ENCODE measurements at regions not wholly inside any gene's neighbourhood (a gene's known extent, or its start where the extent isn't known, plus 50 kb on each side); places are given as distances from the start of the nearest gene placed in this dataset.
A peak's percentile ranks its signal among the peaks of the same experiment; 100 is the strongest.
"Not testable (repeated sequence)": the region's sequence is repeated elsewhere in the genome, so short reads cannot be mapped to it uniquely, and the experiment has no call there.

GRCh38 chr10:3573498-3573897, 211.5 kb downstream of the KLF6 start:
- Mint-ChIP-seq H3K27ac (no peak overlapping the region), H3K27me3 (no peaks in the 10 kb centered on the region), H3K9me3 (no peaks in the 10 kb centered on the region), H3K4me1 (no peaks in the 10 kb centered on the region), H3K4me3 (no peak overlapping the region), H3K36me3 (ENCODE audit: low read depth) (no peaks in the 10 kb centered on the region)
- ATAC-seq (replicated peaks), result no peak

GRCh38 chr10:3571310-3571825, 213.6 kb downstream of the KLF6 start:
- H3K9me3 Mint-ChIP-seq, result no peaks in the 10 kb centered on the region
- no peak overlapping the region for H3K4me3 Mint-ChIP-seq
- no peaks in the 10 kb centered on the region for H3K36me3 Mint-ChIP-seq (ENCODE audit: low read depth)
- peaks cover 9% of the 10 kb centered on the region for H3K4me1 Mint-ChIP-seq
- no peak for ATAC-seq (replicated peaks)
- no peaks in the 10 kb centered on the region for H3K27me3 Mint-ChIP-seq
- H3K27ac Mint-ChIP-seq, result no peak overlapping the region

- no peak for ATAC-seq (replicated peaks)
- H3K36me3 Mint-ChIP-seq (ENCODE audit: low read depth), result no peaks in the 10 kb centered on the region
- H3K27ac Mint-ChIP-seq, result no peak overlapping the region
- H3K4me3 Mint-ChIP-seq, result no peak overlapping the region
- H3K9me3 Mint-ChIP-seq, result no peaks in the 10 kb centered on the region
- H3K27me3 Mint-ChIP-seq, result no peaks in the 10 kb centered on the region
- peaks cover 9% of the 10 kb centered on the region for H3K4me1 Mint-ChIP-seq
These were observed 214.1 kb downstream of the KLF6 start for GRCh38 chr10:3570855-3571266.

DNA sequence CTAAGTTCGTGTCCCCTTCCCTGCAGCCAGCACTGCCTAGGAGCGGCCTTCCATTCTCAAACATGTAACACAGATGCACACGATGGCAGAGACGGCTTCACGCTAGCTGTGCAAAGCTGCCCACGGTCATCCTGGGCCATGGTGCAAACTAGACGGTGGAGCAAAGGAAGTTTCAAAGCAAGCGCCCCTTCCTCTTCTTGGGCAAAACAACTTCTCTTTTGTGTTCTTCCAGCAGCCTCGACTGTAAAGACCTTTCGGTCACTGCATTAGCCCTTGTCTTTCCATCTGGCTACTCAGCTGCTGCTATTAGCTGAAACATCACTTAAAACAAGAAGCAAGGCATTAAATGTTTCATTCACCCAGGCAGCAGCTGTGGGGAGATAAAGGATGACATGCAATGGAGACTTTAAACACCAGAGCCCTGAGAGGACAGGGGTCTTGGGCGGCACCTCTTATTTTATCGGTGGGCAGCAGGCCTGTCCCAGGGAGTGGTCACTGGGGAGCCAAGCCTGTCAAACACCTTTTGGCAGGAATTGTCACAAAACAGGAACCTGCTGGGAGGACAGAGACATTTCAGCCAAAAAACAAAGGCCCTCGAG, 214.8 kb downstream of the KLF6 start:
- ATAC-seq (replicated peaks), result no peak
- H3K27me3 Mint-ChIP-seq, result no peaks in the 10 kb centered on the region
- no peaks in the 10 kb centered on the region for H3K36me3 Mint-ChIP-seq (ENCODE audit: low read depth)
- no peak overlapping the region for H3K27ac Mint-ChIP-seq
- no peaks in the 10 kb centered on the region for H3K9me3 Mint-ChIP-seq
- H3K4me1 Mint-ChIP-seq, result peaks cover 9% of the 10 kb centered on the region
- no peak overlapping the region for H3K4me3 Mint-ChIP-seq

GRCh38 chr10:3568983-3569382, 216.0 kb downstream of the KLF6 start:
- no peak for ATAC-seq (replicated peaks)
- no peaks in the 10 kb centered on the region for H3K9me3 Mint-ChIP-seq
- H3K4me1 Mint-ChIP-seq, result peaks cover 15% of the 10 kb centered on the region
- H3K4me3 Mint-ChIP-seq, result no peak overlapping the region
- H3K36me3 Mint-ChIP-seq (ENCODE audit: low read depth), result no peaks in the 10 kb centered on the region
- H3K27me3 Mint-ChIP-seq, result no peaks in the 10 kb centered on the region
- H3K27ac Mint-ChIP-seq, result no peak overlapping the region

GRCh38 chr10:3568392-3568791, 216.6 kb downstream of the KLF6 start:
- no peak overlapping the region for H3K4me3 Mint-ChIP-seq
- H3K4me1 Mint-ChIP-seq, result peaks cover 20% of the 10 kb centered on the region
- H3K9me3 Mint-ChIP-seq, result no peaks in the 10 kb centered on the region

DNA sequence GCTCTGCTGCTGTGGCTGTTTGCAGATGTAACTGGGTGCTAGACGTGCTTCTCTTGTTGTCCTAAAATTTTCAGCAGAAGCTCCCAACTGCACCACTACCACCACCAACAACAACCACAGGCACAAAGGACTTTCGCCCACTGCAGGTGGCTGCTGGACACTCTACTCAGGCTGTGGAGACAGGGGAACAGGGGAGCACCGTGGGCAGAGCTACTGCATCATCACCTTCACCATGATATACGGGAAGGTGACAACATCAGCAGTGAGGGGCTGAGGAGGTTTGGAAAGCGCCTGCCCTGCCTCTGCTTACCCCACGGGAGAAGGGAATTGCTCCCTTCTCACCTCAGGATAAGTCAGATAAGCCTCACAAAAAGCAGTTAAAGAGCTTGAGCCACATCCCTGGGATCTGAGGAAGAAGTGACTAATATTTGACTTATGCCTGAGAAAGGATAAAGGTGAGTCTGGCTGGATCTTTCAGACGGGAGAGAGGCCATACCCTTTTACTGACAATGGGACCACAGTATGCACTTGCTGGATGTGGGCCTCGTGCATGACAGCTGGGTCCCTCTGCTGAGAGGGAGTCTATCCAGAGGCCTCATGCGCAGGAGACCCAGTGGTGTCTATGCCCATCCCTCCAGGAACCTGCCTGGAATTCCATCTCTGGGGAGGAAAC, 217.6 kb downstream of the KLF6 start:
- no peak for ATAC-seq (replicated peaks)
- Mint-ChIP-seq H3K36me3 (ENCODE audit: low read depth) (no peaks in the 10 kb centered on the region), H3K4me3 (no peak overlapping the region), H3K27me3 (no peaks in the 10 kb centered on the region), H3K9me3 (no peaks in the 10 kb centered on the region), H3K27ac (no peak overlapping the region), H3K4me1 (peaks cover 21% of the 10 kb centered on the region)

More at GRCh38 chr10:3568392-3568791, 216.6 kb downstream of the KLF6 start:
- Mint-ChIP-seq H3K36me3 (ENCODE audit: low read depth) (no peaks in the 10 kb centered on the region), H3K27ac (no peak overlapping the region), H3K27me3 (no peaks in the 10 kb centered on the region)
- no peak for ATAC-seq (replicated peaks)

GRCh38 chr10:3566627-3567026, 218.4 kb downstream of the KLF6 start:
- H3K36me3 Mint-ChIP-seq (ENCODE audit: low read depth), result no peaks in the 10 kb centered on the region
- no peak for ATAC-seq (replicated peaks)
- H3K4me3 Mint-ChIP-seq, result no peak overlapping the region
- no peaks in the 10 kb centered on the region for H3K27me3 Mint-ChIP-seq
- H3K4me1 Mint-ChIP-seq, result peaks cover 21% of the 10 kb centered on the region
- no peaks in the 10 kb centered on the region for H3K9me3 Mint-ChIP-seq
- no peak overlapping the region for H3K27ac Mint-ChIP-seq

GRCh38 chr10:3564346-3565002, 220.5 kb downstream of the KLF6 start:
- Mint-ChIP-seq H3K9me3 (no peaks in the 10 kb centered on the region), H3K27me3 (no peaks in the 10 kb centered on the region), H3K36me3 (ENCODE audit: low read depth) (no peaks in the 10 kb centered on the region), H3K4me1 (peaks cover 21% of the 10 kb centered on the region), H3K4me3 (peak overlapping the region; percentile 21), H3K27ac (no peak overlapping the region)
- no peak for ATAC-seq (replicated peaks)

- no peaks in the 10 kb centered on the region for H3K27me3 Mint-ChIP-seq
- peak overlapping the region; percentile 20 for H3K27ac Mint-ChIP-seq
- peaks cover 21% of the 10 kb centered on the region for H3K4me1 Mint-ChIP-seq
These were observed 221.7 kb downstream of the KLF6 start for GRCh38 chr10:3563298-3563697.

DNA sequence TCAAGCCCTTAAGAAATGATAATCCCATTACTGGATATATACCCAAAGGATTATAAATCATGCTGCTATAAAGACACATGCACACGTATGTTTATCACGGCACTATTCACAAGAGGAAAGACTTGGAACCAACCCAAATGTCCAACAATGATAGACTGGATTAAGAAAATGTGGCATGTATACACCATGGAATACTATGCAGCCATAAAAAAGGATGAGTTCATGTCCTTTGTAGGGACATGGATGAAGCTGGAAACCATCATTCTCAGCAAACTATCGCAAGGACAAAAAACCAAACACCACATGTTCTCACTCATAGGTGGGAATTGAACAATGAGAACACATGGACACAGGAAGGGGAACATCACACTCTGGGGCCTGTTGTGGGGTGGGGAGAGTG, 224.4 kb downstream of the KLF6 start:
- ATAC-seq (replicated peaks); H3K4me3 Mint-ChIP-seq; H3K36me3 Mint-ChIP-seq (ENCODE audit: low read depth); H3K27ac Mint-ChIP-seq; H3K27me3 Mint-ChIP-seq; H3K9me3 Mint-ChIP-seq: not testable (repeated sequence)
- H3K4me1 Mint-ChIP-seq, result peaks cover 16% of the 10 kb centered on the region

More at GRCh38 chr10:3563298-3563697, 221.7 kb downstream of the KLF6 start:
- H3K9me3 Mint-ChIP-seq, result no peaks in the 10 kb centered on the region
- no peaks in the 10 kb centered on the region for H3K36me3 Mint-ChIP-seq (ENCODE audit: low read depth)
- H3K4me3 Mint-ChIP-seq, result peak overlapping the region; percentile 42
- peak; percentile 94 for ATAC-seq (replicated peaks)

DNA sequence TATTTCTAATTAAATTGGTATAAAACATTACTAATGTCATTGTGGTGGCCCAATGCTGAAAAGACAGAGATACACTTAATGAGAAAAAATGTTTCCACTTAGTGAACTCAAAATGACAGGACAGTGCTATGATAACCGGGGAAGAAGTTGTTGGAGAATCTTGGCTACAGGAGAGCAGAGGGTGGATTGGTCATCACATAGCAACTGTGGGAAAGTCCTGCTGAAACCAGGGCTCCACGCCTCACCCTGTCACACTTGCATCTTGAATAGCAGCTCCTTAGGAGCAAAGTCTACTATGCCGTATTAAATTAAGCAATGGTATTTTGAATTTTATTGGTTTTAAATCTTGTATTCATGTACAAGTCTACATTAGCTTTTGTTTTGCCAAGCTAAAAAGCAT, 225.5 kb downstream of the KLF6 start:
- Mint-ChIP-seq H3K27ac (no peak overlapping the region), H3K27me3 (peaks cover 3% of the 10 kb centered on the region), H3K4me3 (no peak overlapping the region), H3K4me1 (peaks cover 12% of the 10 kb centered on the region), H3K36me3 (ENCODE audit: low read depth) (no peaks in the 10 kb centered on the region), H3K9me3 (no peaks in the 10 kb centered on the region)
- ATAC-seq (replicated peaks), result no peak

DNA sequence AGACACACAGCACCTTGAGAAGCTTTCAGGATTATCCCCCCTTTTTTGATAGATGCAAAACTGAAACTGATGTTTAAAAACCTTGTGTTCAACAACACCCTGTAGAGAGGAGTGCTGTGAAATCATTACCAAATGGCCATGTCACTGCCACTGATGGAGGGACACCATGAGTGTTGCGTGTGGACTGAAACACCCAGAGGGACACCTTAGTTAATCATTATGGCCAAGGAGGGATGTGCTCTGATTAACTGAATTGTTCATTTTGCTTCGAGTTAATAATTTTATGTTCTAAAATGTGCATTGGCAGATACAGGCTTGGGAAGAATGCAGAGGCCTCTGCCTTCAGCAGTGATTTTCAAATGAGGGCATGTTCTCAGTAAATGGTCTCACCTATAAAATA, 226.0 kb downstream of the KLF6 start:
- H3K36me3 Mint-ChIP-seq (ENCODE audit: low read depth), result no peaks in the 10 kb centered on the region
- H3K4me1 Mint-ChIP-seq, result peaks cover 10% of the 10 kb centered on the region
- H3K9me3 Mint-ChIP-seq, result no peaks in the 10 kb centered on the region
- ATAC-seq (replicated peaks), result no peak
- peaks cover 3% of the 10 kb centered on the region for H3K27me3 Mint-ChIP-seq
- H3K4me3 Mint-ChIP-seq, result no peak overlapping the region
- H3K27ac Mint-ChIP-seq, result no peak overlapping the region

GRCh38 chr10:3556191-3557017, 228.6 kb downstream of the KLF6 start:
- peak overlapping the region; percentile 34 for H3K27ac Mint-ChIP-seq
- H3K9me3 Mint-ChIP-seq; H3K36me3 Mint-ChIP-seq (ENCODE audit: low read depth); H3K4me1 Mint-ChIP-seq; H3K27me3 Mint-ChIP-seq; ATAC-seq (replicated peaks): not testable (repeated sequence)
- H3K4me3 Mint-ChIP-seq, result peak overlapping the region; percentile 58
